ENCODE measurements at regions not wholly inside any gene's neighbourhood (a gene's known extent, or its start where the extent isn't known, plus 50 kb on each side); places are given as distances from the start of the nearest gene placed in this dataset.

GRCh38 chr20:17857639-17858449, 110.8 kb downstream of the SNX5 start:
- intact Hi-C loops (cut with DNase I; ENCODE audit: low total_unique reads) = no loop called here

GRCh38 chr20:17856837-17857605, 111.6 kb downstream of the SNX5 start:
- no peak overlapping the region for H3K4me3 ChIP-seq (ENCODE audit: low read depth, poor library complexity, severe bottlenecking)
- no peak for TF ChIP-seq POLR2A (IDR thresholded peaks at IDR 0.05)
- no peak for TF ChIP-seq CTCF (IDR thresholded peaks at IDR 0.05)
- intact Hi-C loops (cut with DNase I; ENCODE audit: low total_unique reads) = no loop called here
- DNase-seq (ENCODE audit: low spot score in 2 of 2) = no peak
- 89 to 94% methylated on average over 5 of the region's 5 CpGs for WGBS, 2 donors

More at GRCh38 chr20:17857639-17858449, 110.8 kb downstream of the SNX5 start:
- 91 to 95% methylated on average over 4 of the region's 4 CpGs for WGBS, 2 donors
- no peak overlapping the region for H3K4me3 ChIP-seq (ENCODE audit: low read depth, poor library complexity, severe bottlenecking)
- DNase-seq (ENCODE audit: low spot score in 2 of 2) = no peak
- TF ChIP-seq CTCF (IDR thresholded peaks at IDR 0.05) (no peak), POLR2A (IDR thresholded peaks at IDR 0.05) (no peak)

GRCh38 chr20:17856024-17856564, 112.5 kb downstream of the SNX5 start:
- no peak for DNase-seq (ENCODE audit: low spot score in 2 of 2)
- no peak overlapping the region for H3K4me3 ChIP-seq (ENCODE audit: low read depth, poor library complexity, severe bottlenecking)
- WGBS, 2 donors = 43 to 46% methylated on average over 3 of the region's 3 CpGs
- TF ChIP-seq POLR2A (IDR thresholded peaks at IDR 0.05) (no peak), CTCF (IDR thresholded peaks at IDR 0.05) (no peak)
- intact Hi-C loops (cut with DNase I; ENCODE audit: low total_unique reads) = no loop called here

GRCh38 chr20:17854307-17854903, 114.2 kb downstream of the SNX5 start:
- no peak for DNase-seq (ENCODE audit: low spot score in 2 of 2)
- no peak overlapping the region for H3K4me3 ChIP-seq (ENCODE audit: low read depth, poor library complexity, severe bottlenecking)
- TF ChIP-seq CTCF (IDR thresholded peaks at IDR 0.05) (no peak), POLR2A (IDR thresholded peaks at IDR 0.05) (no peak)
- WGBS, 2 donors = 55 to 60% methylated on average over 4 of the region's 4 CpGs
- intact Hi-C loops (cut with DNase I; ENCODE audit: low total_unique reads) = no loop called here

- H3K4me3 ChIP-seq (ENCODE audit: low read depth, poor library complexity, severe bottlenecking) = no peak overlapping the region
- intact Hi-C loops (cut with DNase I; ENCODE audit: low total_unique reads) = loop anchor here (2.0 kb wide), 1 partner anchor 36 kb away; no protein-coding TSS in a partner anchor
- no peak for TF ChIP-seq POLR2A (IDR thresholded peaks at IDR 0.05)
- TF ChIP-seq CTCF (IDR thresholded peaks at IDR 0.05) = no peak
- DNase-seq (ENCODE audit: low spot score in 2 of 2) = no peak
- WGBS, 2 donors = 93 to 96% methylated on average over 3 of the region's 3 CpGs
Observed at GRCh38 chr20:17852323-17852722, 116.3 kb downstream of the SNX5 start.

Data from lower leg skin (tissue), 4 donors.